Lower leg skin (tissue), 4 donors: ENCODE measurements at regions not wholly inside any gene's neighbourhood (a gene's known extent, or its start where the extent isn't known, plus 50 kb on each side); places are given as distances from the start of the nearest gene placed in this dataset.

ENCODE experiments used
- DNase-seq, 2 donors: peaks; one replicate each; pipeline ENCODE4 v3.0.0-alpha.2; 2019; ENCODE audit warnings: low spot score in 2 of 2
- H3K4me3 ChIP-seq: fragments of 200-600 bp; sonication (generic); 2 replicates; pipeline ENCODE4 v1.5.1; 2017; ENCODE audit warnings: mild to moderate bottlenecking, low read depth; ENCODE audit not compliant: poor library complexity, severe bottlenecking
- POLR2A ChIP-seq, 2 donors: fragments of 450-650 bp; IDR thresholded peaks; one replicate each; pipeline ENCODE4 v1.6.1; 2016 to 2017; ENCODE audit warnings: antibody characterized with exemption in 2 of 2, mild to moderate bottlenecking in 1 of 2, moderate library complexity in 1 of 2
- WGBS, 2 donors: methylation state at CpG; one replicate each; pipeline ENCODE4 v1.1.5; 2018; 5-methylcytosine and 5-hydroxymethylcytosine counted together
- intact Hi-C: fragments of 100-400 bp; cut with DNase I; formaldehyde crosslinking; loops from one replicate; pipeline ENCODE4 v1.15.0; 2023; ENCODE audit warnings: low total_unique reads
- TF ChIP-seq, protein P1 (sequence below), 3 donors: fragments of 450-650 bp; IDR thresholded peaks; one replicate each; pipeline ENCODE4 v1.5.1; 2016; ENCODE audit warnings: antibody characterized with exemption in 3 of 3, mild to moderate bottlenecking in 3 of 3, moderate library complexity in 2 of 3

DNA sequence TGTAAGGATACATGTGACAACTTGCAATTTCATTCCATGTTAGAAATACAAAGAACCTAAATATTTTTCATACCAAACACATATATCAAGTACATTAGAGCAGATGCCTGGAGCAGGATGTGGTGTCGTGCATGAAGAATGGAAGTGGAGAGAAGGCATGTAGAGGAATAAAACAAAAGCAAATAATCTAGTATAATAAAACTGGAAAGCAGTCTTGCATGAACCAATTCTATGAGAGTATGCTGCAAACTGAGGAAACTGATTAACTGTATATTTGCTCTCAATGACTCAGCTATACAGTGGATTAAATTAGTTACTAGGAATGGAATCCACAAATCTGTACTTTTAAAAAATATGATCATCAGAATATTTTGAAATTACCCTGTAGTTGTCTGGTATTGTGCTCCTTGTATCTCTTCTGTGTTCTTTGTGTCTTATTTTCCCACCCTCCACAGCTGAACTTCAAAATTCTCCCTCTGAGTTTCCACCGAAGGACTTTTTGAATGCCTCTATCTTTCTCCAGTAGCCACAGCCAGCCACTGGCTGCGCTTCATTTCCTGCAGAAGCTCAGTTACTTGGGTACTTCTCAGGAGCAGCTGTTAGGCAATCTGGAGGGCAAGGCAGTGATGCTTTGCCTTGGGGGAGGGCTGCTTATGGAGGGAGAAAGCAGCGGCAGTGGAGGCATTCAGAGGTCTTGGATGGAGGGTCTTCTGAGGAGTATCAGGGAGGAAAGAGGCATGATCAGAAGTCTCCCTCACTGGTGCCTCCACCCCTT, 608.0 kb downstream of the BRINP1 start:
- no peak for DNase-seq
- intact Hi-C loops: no loop called here
- TF ChIP-seq POLR2A (IDR thresholded peaks at IDR 0.05): no peak
- TF ChIP-seq, protein P1, sequence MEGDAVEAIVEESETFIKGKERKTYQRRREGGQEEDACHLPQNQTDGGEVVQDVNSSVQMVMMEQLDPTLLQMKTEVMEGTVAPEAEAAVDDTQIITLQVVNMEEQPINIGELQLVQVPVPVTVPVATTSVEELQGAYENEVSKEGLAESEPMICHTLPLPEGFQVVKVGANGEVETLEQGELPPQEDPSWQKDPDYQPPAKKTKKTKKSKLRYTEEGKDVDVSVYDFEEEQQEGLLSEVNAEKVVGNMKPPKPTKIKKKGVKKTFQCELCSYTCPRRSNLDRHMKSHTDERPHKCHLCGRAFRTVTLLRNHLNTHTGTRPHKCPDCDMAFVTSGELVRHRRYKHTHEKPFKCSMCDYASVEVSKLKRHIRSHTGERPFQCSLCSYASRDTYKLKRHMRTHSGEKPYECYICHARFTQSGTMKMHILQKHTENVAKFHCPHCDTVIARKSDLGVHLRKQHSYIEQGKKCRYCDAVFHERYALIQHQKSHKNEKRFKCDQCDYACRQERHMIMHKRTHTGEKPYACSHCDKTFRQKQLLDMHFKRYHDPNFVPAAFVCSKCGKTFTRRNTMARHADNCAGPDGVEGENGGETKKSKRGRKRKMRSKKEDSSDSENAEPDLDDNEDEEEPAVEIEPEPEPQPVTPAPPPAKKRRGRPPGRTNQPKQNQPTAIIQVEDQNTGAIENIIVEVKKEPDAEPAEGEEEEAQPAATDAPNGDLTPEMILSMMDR (IDR thresholded peaks at IDR 0.05): no peak
- 67 to 69% methylated on average over 4 of the region's 4 CpGs for WGBS, 2 donors
- H3K4me3 ChIP-seq: no peak overlapping the region

DNA sequence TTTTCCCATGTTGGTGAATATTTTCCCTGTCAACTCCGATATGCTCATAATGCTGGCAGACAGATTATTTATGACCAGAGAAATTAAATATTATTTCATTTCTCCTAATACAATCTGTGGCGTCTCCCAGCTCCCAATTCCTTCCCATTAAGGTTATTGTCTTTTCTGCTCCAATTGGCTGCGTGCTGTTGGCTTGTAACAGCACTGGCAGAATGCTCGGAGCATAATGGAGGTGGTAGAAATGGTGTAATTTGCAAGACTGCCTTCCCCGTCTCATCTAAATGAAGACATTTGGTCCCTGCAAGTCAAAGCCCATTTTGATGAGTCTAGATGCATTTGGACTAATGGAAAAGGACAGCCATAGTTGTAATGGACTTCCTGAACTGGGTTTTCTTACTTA, 601.7 kb downstream of the BRINP1 start:
- WGBS, 2 donors: 51 to 64% methylated on average over 5 of the region's 5 CpGs
- intact Hi-C loops: no loop called here
- TF ChIP-seq POLR2A (IDR thresholded peaks at IDR 0.05): no peak
- TF ChIP-seq, protein P1 (IDR thresholded peaks at IDR 0.05): no peak
- no peak for DNase-seq
- H3K4me3 ChIP-seq: no peak overlapping the region

DNA sequence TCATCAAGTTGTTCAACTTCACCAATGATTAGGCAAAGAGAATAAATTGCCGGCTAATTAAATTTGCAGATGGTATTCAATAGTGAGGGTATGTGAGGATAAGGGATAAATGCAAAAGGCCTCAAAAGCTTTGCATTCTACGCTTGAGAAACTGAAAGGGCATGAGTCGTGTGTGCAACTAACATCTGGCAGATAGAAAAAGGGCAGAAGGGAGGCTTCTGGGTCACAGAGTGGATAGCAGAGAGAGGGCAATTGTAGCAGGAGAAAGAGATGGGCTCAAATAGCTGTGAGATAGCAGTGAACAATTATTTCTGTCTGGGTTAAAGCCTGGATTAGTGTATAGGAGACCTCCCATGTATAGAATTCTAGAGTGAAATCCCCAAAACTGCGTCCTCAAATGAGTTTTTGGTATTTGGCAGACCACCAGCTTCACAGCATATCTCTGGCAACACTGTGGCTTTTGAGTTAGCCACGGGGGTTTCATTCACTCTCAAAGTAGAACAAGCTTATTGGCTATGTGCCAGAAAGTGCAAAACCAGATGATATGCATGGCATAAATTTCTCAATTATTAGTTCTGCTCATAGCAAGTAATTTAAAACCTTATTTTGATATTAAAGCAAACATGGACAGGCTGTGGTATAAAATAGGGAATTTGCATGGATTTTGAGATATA, 586.3 kb downstream of the BRINP1 start:
- DNase-seq: no peak
- intact Hi-C loops: no loop called here
- WGBS, 2 donors: 51 to 53% methylated on average over 5 of the region's 5 CpGs
- TF ChIP-seq POLR2A (IDR thresholded peaks at IDR 0.05): no peak
- TF ChIP-seq, protein P1 (IDR thresholded peaks at IDR 0.05): no peak
- no peak overlapping the region for H3K4me3 ChIP-seq

DNA sequence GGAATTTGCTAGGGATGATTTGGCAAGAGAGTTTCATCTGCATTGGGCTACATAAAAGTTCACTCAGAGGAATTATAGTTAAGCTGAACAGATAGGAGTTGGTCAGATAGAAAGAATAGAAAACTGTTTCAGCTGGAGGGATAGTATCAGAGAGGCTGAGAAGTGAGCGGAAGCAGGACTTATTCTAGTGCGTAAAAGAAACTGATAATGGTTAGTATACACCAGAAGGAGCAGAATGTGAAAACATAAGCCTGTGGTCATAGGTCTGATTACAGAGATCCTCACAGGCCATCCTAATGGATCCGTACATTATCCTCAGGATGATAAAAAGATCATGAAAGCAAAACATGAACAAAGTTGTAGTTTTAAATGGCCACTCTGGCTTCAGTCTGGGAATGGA, 585.2 kb downstream of the BRINP1 start:
- intact Hi-C loops: no loop called here
- DNase-seq: no peak
- H3K4me3 ChIP-seq: no peak overlapping the region
- WGBS, 2 donors: 90 to 95% methylated on average over 3 of the region's 3 CpGs
- TF ChIP-seq, protein P1 (IDR thresholded peaks at IDR 0.05): no peak
- no peak for TF ChIP-seq POLR2A (IDR thresholded peaks at IDR 0.05)

DNA sequence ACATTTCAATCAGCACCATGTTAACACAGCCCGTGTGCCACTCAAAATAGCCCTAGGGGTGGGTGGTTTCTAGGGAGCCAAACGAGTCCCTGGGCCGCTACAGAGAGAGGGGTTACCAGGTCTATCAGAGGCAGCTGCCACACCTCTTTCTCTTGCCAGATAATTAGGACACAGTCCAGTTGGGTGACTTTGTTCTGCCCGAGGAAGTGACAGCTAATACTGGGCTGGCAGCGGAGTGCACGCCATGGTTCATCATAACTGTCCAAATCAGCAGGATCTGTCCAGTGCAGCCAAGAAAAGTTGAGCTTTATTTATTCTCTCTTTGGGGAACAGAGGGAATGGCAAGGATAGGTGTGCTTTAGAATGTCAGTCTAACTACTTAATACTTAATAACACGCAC, 583.8 kb downstream of the BRINP1 start:
- H3K4me3 ChIP-seq: no peak overlapping the region
- WGBS, 2 donors: 52 to 63% methylated on average over 7 of the region's 7 CpGs
- no peak for DNase-seq
- no peak for TF ChIP-seq POLR2A (IDR thresholded peaks at IDR 0.05)
- TF ChIP-seq, protein P1 (IDR thresholded peaks at IDR 0.05): no peak
- intact Hi-C loops: no loop called here
